Lower leg skin (tissue), 3 donors: ENCODE measurements at regions not wholly inside any gene's neighbourhood (a gene's known extent, or its start where the extent isn't known, plus 50 kb on each side); places are given as distances from the start of the nearest gene placed in this dataset.

Experiments used
- CTCF ChIP-seq, 3 donors: fragments of 450-650 bp; IDR thresholded peaks; one replicate each; pipeline ENCODE4 v1.5.1; 2016; ENCODE audit warnings: antibody characterized with exemption in 3 of 3, mild to moderate bottlenecking in 3 of 3, moderate library complexity in 2 of 3
- POLR2A ChIP-seq, 2 donors: fragments of 450-650 bp; IDR thresholded peaks; one replicate each; pipeline ENCODE4 v1.6.1; 2016 to 2017; ENCODE audit warnings: antibody characterized with exemption in 2 of 2, mild to moderate bottlenecking in 1 of 2, moderate library complexity in 1 of 2

- TF ChIP-seq CTCF (IDR thresholded peaks at IDR 0.05) (no peak), POLR2A (IDR thresholded peaks at IDR 0.05) (no peak)
Measured at GRCh38 chr12:19938031-19938430, 430.3 kb upstream of the PDE3A start.
